NOMO-1 treated with dmso at 0.1 percent for 144 hours (cell line): ENCODE measurements at regions not wholly inside any gene's neighbourhood (a gene's known extent, or its start where the extent isn't known, plus 50 kb on each side); places are given as distances from the start of the nearest gene placed in this dataset.
"Not testable (repeated sequence)": the region's sequence is repeated elsewhere in the genome, so short reads cannot be mapped to it uniquely, and the experiment has no call there.

ENCODE experiments used
- DNase-seq: peaks from one replicate; lab custom pipeline; 2025; ENCODE audit not compliant: unreplicated experiment; lab: John Stamatoyannopoulos, UW

GRCh38 chr7:120131096-120131839 lies 141.7 kb upstream of the KCND2 start:
- DNase-seq, result no peak

GRCh38 chr7:120138497-120138896 lies 134.5 kb upstream of the KCND2 start:
- DNase-seq, result no peak

GRCh38 chr7:120156476-120156875 lies 116.5 kb upstream of the KCND2 start:
- no peak for DNase-seq

- no peak for DNase-seq
Observed at GRCh38 chr7:120160166-120160565, 112.8 kb upstream of the KCND2 start.

- no peak for DNase-seq
Observed at GRCh38 chr7:120163449-120163848, 109.5 kb upstream of the KCND2 start.

GRCh38 chr7:120165227-120165626 lies 107.7 kb upstream of the KCND2 start:
- DNase-seq, result no peak

- DNase-seq, result no peak
Observed at GRCh38 chr7:120168066-120168465, 104.9 kb upstream of the KCND2 start.

GRCh38 chr7:120169996-120170783 lies 102.8 kb upstream of the KCND2 start:
- no peak for DNase-seq

- DNase-seq, result no peak
Observed at GRCh38 chr7:120170834-120171233, 102.1 kb upstream of the KCND2 start.

- no peak for DNase-seq
Observed at GRCh38 chr7:120171406-120171805, 101.6 kb upstream of the KCND2 start.

- DNase-seq, result no peak
Observed at GRCh38 chr7:120180221-120180620, 92.8 kb upstream of the KCND2 start.

GRCh38 chr7:120181499-120181898 lies 91.5 kb upstream of the KCND2 start:
- DNase-seq, result no peak

GRCh38 chr7:120184866-120185265 lies 88.1 kb upstream of the KCND2 start:
- no peak for DNase-seq

- DNase-seq, result no peak
Observed at GRCh38 chr7:120185940-120186682, 86.9 kb upstream of the KCND2 start.

- DNase-seq, result no peak
Observed at GRCh38 chr7:120186688-120187087, 86.3 kb upstream of the KCND2 start.

- DNase-seq, result no peak
Observed at GRCh38 chr7:120189623-120190022, 83.4 kb upstream of the KCND2 start.

- DNase-seq, result no peak
Observed at GRCh38 chr7:120190109-120190508, 82.9 kb upstream of the KCND2 start.

- DNase-seq, result no peak
Observed at GRCh38 chr7:120190566-120190965, 82.4 kb upstream of the KCND2 start.

GRCh38 chr7:120191423-120191822 lies 81.6 kb upstream of the KCND2 start:
- DNase-seq, result not testable (repeated sequence)

- no peak for DNase-seq
Observed at GRCh38 chr7:120201290-120201689, 71.7 kb upstream of the KCND2 start.

GRCh38 chr7:120205101-120205500 lies 67.9 kb upstream of the KCND2 start:
- no peak for DNase-seq

GRCh38 chr7:120207037-120207436 lies 65.9 kb upstream of the KCND2 start:
- no peak for DNase-seq
